Upper lobe of left lung (tissue), 6 donors: ENCODE measurements at regions not wholly inside any gene's neighbourhood (a gene's known extent, or its start where the extent isn't known, plus 50 kb on each side); places are given as distances from the start of the nearest gene placed in this dataset.

Source experiments
- ATAC-seq, 2 donors: fragments of 200-7000 bp; cut with Tn5 transposase; one replicate each; pipeline ENCODE4 v1.9.1; 2022; ENCODE audit warnings: mild to moderate bottlenecking in 2 of 2, moderate library complexity in 2 of 2; ENCODE audit not compliant: low FRiP score in 2 of 2
- DNase-seq, 2 donors: peaks; one replicate each; pipeline ENCODE4 v3.0.0-alpha.2; 2019 to 2020
- H3K27ac ChIP-seq, 4 donors: fragments of 200-600 bp; sonication (generic); one replicate each; pipeline ENCODE4 v1.5.1; 2016 to 2019
- H3K27me3 ChIP-seq, 4 donors: fragments of 200-600 bp; sonication (generic); one replicate each; pipeline ENCODE4 v1.5.1; 2017 to 2019
- H3K36me3 ChIP-seq, 4 donors: fragments of 200-600 bp; sonication (generic); one replicate each; pipeline ENCODE4 v1.5.1; 2016 to 2019
- H3K4me1 ChIP-seq, 4 donors: fragments of 200-600 bp; sonication (generic); one replicate each; pipeline ENCODE4 v1.5.1; 2018 to 2019
- H3K4me3 ChIP-seq, 4 donors: fragments of 200-600 bp; sonication (generic); one replicate each; pipeline ENCODE4 v1.5.1; 2017 to 2019; ENCODE audit warnings: mild to moderate bottlenecking in 2 of 4, moderate library complexity in 1 of 4
- H3K9me3 ChIP-seq, 4 donors: fragments of 200-600 bp; sonication (generic); one replicate each; pipeline ENCODE4 v1.5.1; 2018 to 2019
- EP300 ChIP-seq, 4 donors: sonication (generic); formaldehyde crosslinking; IDR thresholded peaks; one replicate each; pipeline ENCODE4 v1.5.1; 2017; ENCODE audit warnings: antibody characterized with exemption in 4 of 4, control low read depth in 2 of 4
- POLR2A ChIP-seq, 4 donors: fragments of 450-650 bp; IDR thresholded peaks; one replicate each; pipeline ENCODE4 v1.5.1; 2016 to 2017; ENCODE audit warnings: antibody characterized with exemption in 4 of 4, mild to moderate bottlenecking in 2 of 4
- POLR2AphosphoS5 ChIP-seq, 2 donors: sonication (generic); formaldehyde crosslinking; IDR thresholded peaks; one replicate each; pipeline ENCODE4 v1.5.1; 2017; ENCODE audit warnings: antibody characterized with exemption in 2 of 2
- whole genome bisulfite sequencing, 2 donors: methylation state at CpG; one replicate each; pipeline ENCODE4 v1.1.5; 2017 to 2018; 5-methylcytosine and 5-hydroxymethylcytosine counted together
- TF ChIP-seq, protein P1 (sequence below), 6 experiments: fragments of 450-650 bp in 4 of 6; fragments of 200-600 bp in 2 of 6; sonication (generic) in 2 of 6; IDR thresholded peaks; one replicate each; pipeline ENCODE4 v1.5.1; 2016 to 2019; ENCODE audit warnings: antibody characterized with exemption in 6 of 6
- donor health status: DM: no; HTN: no; CAD: no; lungs with moderate emphysema.
- donor health status: DM: no; HTN: yes; CAD: no; lungs with severe emphysema.

DNA sequence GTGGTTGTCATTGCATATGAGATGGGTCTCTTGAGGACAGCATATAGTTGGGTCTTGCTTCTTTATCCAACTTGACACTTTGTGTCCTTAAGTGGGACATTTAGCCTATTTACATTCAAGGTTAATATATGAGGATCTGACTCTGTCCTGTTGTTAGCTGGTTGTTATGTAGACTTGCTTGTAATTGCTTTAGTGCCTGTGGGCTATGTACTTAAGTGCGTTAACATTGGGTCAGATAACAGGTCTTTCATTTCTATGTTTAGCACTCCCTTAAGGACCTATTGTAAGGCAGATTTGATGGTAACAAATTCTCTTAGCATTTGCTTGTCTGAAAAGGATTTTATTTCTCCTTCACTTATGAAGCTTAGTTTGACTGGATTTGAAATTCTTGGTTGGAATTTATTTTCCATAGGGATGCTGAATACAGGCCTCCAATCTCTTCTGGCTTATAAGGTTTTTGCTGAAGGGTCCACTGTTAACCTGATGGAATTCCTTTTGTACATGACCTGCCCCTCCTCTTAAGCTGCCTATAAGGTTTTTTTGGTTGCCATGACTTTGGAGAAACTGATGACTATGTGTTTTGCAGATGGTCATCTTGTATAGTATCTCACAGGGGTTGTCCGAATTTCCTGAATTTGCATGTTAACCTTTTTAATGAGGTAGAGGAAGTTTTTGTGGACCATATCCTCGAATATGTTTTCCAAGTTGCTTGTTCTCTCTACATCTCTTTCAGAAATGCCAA is 162.0 kb downstream of the NKX6-1 start:
- H3K36me3 ChIP-seq = no peaks in the 10 kb centered on the region
- 63 to 79% methylated on average over 3 of the region's 3 CpGs for WGBS, 2 donors
- no peaks in the 10 kb centered on the region for H3K27me3 ChIP-seq
- DNase-seq (no peak), ATAC-seq (no peak)
- no peaks in the 10 kb centered on the region for H3K4me1 ChIP-seq
- no peaks in the 10 kb centered on the region for H3K9me3 ChIP-seq
- no peak overlapping the region for H3K4me3 ChIP-seq
- TF ChIP-seq, protein P1, sequence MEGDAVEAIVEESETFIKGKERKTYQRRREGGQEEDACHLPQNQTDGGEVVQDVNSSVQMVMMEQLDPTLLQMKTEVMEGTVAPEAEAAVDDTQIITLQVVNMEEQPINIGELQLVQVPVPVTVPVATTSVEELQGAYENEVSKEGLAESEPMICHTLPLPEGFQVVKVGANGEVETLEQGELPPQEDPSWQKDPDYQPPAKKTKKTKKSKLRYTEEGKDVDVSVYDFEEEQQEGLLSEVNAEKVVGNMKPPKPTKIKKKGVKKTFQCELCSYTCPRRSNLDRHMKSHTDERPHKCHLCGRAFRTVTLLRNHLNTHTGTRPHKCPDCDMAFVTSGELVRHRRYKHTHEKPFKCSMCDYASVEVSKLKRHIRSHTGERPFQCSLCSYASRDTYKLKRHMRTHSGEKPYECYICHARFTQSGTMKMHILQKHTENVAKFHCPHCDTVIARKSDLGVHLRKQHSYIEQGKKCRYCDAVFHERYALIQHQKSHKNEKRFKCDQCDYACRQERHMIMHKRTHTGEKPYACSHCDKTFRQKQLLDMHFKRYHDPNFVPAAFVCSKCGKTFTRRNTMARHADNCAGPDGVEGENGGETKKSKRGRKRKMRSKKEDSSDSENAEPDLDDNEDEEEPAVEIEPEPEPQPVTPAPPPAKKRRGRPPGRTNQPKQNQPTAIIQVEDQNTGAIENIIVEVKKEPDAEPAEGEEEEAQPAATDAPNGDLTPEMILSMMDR (IDR thresholded peaks at IDR 0.05) = no peak
- no peak for TF ChIP-seq POLR2AphosphoS5 (IDR thresholded peaks at IDR 0.05)
- no peak for TF ChIP-seq POLR2A (IDR thresholded peaks at IDR 0.05)
- TF ChIP-seq EP300 (IDR thresholded peaks at IDR 0.05) = no peak
- no peak overlapping the region for H3K27ac ChIP-seq

DNA sequence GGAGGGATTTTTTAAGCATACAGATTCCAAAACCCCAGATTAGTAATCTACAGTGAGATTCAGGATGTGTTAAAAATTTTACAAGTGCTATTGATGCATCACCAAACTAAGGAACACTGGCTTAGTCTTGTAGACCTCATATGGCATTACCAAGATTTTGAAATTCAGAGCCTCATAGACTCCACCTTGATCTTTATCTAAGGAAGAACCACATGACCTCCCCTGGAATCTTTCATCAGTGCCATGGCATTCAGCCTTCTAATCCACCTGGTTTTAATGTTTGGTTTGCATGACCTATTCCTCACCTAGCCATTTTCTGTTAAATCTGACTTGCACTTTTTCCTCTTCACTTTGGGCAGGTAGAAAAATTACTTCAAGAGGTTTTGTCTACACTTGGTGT is 171.6 kb downstream of the NKX6-1 start:
- no peaks in the 10 kb centered on the region for H3K9me3 ChIP-seq
- no peaks in the 10 kb centered on the region for H3K36me3 ChIP-seq
- H3K27me3 ChIP-seq = no peaks in the 10 kb centered on the region
- no peak overlapping the region for H3K27ac ChIP-seq
- no peak overlapping the region for H3K4me3 ChIP-seq
- H3K4me1 ChIP-seq = no peaks in the 10 kb centered on the region
- DNase-seq (no peak), ATAC-seq (no peak)
- TF ChIP-seq, protein P1 (IDR thresholded peaks at IDR 0.05) = no peak
- TF ChIP-seq POLR2A (IDR thresholded peaks at IDR 0.05) (no peak), EP300 (IDR thresholded peaks at IDR 0.05) (no peak), POLR2AphosphoS5 (IDR thresholded peaks at IDR 0.05) (no peak)

DNA sequence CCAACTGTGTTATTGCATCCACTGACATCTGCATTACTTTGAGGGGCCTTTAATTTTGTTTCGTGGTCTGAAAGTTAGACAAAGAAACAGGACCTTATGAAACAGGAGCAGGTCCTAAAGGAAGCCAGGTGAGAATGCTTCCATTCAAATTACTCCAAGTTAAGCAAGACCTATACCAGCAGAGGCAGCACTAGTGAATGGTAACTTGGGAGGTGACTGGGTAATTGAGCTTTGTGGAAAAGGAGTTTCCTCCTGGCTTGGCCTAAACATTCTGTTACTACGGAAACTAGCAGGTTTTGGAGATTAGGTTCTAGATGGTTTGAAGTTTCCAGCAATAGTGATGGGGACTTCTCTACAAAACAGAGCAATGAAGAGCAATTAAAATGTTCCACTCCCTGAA is 173.5 kb downstream of the NKX6-1 start:
- 79 to 90% methylated on average over 2 of the region's 2 CpGs for WGBS, 2 donors
- DNase-seq (no peak), ATAC-seq (no peak)

DNA sequence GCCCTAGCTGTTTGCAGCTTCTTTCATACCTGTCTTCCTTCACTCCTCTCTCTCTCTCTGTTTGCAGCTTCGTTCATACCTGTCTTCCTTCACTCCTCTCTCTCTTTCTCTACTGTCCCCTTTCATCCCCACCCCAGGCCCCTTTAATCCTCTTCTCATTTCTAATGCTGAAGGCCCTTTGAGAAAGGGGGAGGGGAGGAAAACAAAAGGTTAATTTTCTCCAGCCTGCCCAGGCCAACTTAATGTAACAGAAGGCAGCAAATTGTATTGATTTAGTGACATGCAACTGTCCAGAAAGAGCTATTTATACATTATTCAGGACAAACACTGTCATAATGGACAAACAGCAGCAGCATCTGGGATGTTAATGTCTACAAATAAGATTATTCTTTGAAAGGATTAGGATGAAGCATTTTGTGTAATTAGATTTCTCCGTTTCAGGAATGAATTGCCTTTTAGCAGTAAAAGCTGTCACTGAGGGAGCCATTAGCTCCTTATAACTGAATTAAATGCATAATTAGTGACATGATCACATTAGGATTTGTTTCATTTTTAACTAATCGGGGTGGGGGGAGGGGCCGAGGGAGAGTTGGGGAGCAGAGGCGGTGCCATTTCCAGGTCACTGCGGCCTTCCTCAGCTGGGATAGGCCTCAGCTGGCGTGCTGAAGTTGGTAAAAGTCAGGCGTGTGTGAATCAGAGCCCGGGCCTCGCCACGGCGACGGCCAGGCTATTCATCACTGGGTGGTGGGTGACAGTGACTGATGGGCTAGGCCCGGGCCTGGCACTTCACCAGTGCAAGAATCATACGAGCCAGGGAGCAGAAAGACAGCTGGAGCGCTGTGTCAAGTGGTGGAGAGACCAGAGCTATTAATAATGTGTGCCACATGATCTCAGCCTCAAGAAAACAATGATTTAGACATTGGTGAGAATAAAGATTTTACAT is 174.5 kb downstream of the NKX6-1 start:
- H3K36me3 ChIP-seq = no peaks in the 10 kb centered on the region
- TF ChIP-seq POLR2AphosphoS5 (IDR thresholded peaks at IDR 0.05) (no peak), POLR2A (IDR thresholded peaks at IDR 0.05) (no peak), EP300 (IDR thresholded peaks at IDR 0.05) (no peak)
- TF ChIP-seq, protein P1 (IDR thresholded peaks at IDR 0.05) = no peak
- no peaks in the 10 kb centered on the region for H3K9me3 ChIP-seq
- H3K4me3 ChIP-seq = no peak overlapping the region
- no peak overlapping the region for H3K27ac ChIP-seq
- ATAC-seq (no peak), DNase-seq (peak in 1 of 2 donors; percentile 38)
- 39 to 46% methylated on average over 16 of the region's 16 CpGs for WGBS, 2 donors
- no peaks in the 10 kb centered on the region for H3K27me3 ChIP-seq
- H3K4me1 ChIP-seq = no peaks in the 10 kb centered on the region

More for the DNA sequence above, 173.5 kb downstream of the NKX6-1 start:
- no peaks in the 10 kb centered on the region for H3K36me3 ChIP-seq
- no peak overlapping the region for H3K27ac ChIP-seq
- no peaks in the 10 kb centered on the region for H3K27me3 ChIP-seq
- no peaks in the 10 kb centered on the region for H3K9me3 ChIP-seq
- no peak for TF ChIP-seq EP300 (IDR thresholded peaks at IDR 0.05)
- no peak for TF ChIP-seq POLR2AphosphoS5 (IDR thresholded peaks at IDR 0.05)
- TF ChIP-seq POLR2A (IDR thresholded peaks at IDR 0.05) = no peak
- TF ChIP-seq, protein P1 (IDR thresholded peaks at IDR 0.05) = no peak
- H3K4me3 ChIP-seq = no peak overlapping the region
- no peaks in the 10 kb centered on the region for H3K4me1 ChIP-seq
